Ovary (tissue), 7 donors: ENCODE measurements at regions not wholly inside any gene's neighbourhood (a gene's known extent, or its start where the extent isn't known, plus 50 kb on each side); places are given as distances from the start of the nearest gene placed in this dataset.

Experiments used
- DNase-seq, 5 donors: peaks; one replicate each; pipeline ENCODE4 v3.0.0-alpha.2; 2019 to 2020
- H3K27ac ChIP-seq, 2 donors: fragments of 200-600 bp; one replicate each; pipeline versions ENCODE4 v1.5.1 to v1.8.0; 2019 to 2022
- H3K27me3 ChIP-seq: fragments of 200-600 bp; one replicate; pipeline ENCODE4 v1.8.0; 2022
- H3K36me3 ChIP-seq: fragments of 200-600 bp; sonication (generic); one replicate; pipeline ENCODE4 v1.5.1; 2019
- H3K4me1 ChIP-seq: one replicate; pipeline ENCODE4 v1.8.1; 2013; ENCODE audit warnings: mild to moderate bottlenecking, moderate library complexity; ENCODE audit not compliant: insufficient read depth
- H3K4me3 ChIP-seq: fragments of 200-600 bp; sonication (generic); one replicate; pipeline ENCODE4 v1.5.1; 2017
- H3K9me3 ChIP-seq, 2 donors: fragments of 200-600 bp in 1 of 2; sonication (generic) in 1 of 2; one replicate each; pipeline versions ENCODE4 v1.5.1 to v1.8.1; 2013 to 2019; ENCODE audit warnings: mild to moderate bottlenecking in 1 of 2, moderate library complexity in 1 of 2
- EP300 ChIP-seq: sonication (generic); formaldehyde crosslinking; IDR thresholded peaks from one replicate; pipeline ENCODE4 v1.6.1; 2017; ENCODE audit warnings: antibody characterized with exemption
- POLR2A ChIP-seq: fragments of 450-650 bp; IDR thresholded peaks from one replicate; pipeline ENCODE4 v1.6.1; 2017; ENCODE audit warnings: antibody characterized with exemption, mild to moderate bottlenecking, moderate library complexity
- whole genome bisulfite sequencing, 3 donors: extraction: QIAGEN DNeasy Blood & Tissue Kit in 1 of 3; methylation state at CpG; one replicate each; pipeline versions ENCODE4 v1.1.5 to v1.1.7; 2013 to 2017; 5-methylcytosine and 5-hydroxymethylcytosine counted together
- intact Hi-C, 4 donors: fragments of 100-400 bp; cut with DNase I; formaldehyde crosslinking; loops; one replicate each; pipeline versions ENCODE4 v1.11.0 to v1.15.1; 2022 to 2023
- TF ChIP-seq, protein P1 (sequence below), 3 donors: fragments of 450-650 bp in 2 of 3; fragments of 200-600 bp in 1 of 3; IDR thresholded peaks; one replicate each; pipeline versions ENCODE4 v1.5.1 to v1.8.0; 2016 to 2022; ENCODE audit warnings: antibody characterized with exemption in 3 of 3, mild to moderate bottlenecking in 1 of 3
- donor health status: DM: no; HTN: no; CAD: no; lungs with moderate emphysema.
- donor health status: DM: no; HTN: no; CAD: no.
- donor health status: Bipolar disorder and iron deficiency.
- donor health status: DM: no; HTN: no; CAD: no.
- donor health status: DM: yes; HTN: yes; CAD: no.

- intact Hi-C loops: no loop called here
- WGBS, 3 donors: 89 to 95% (median 94%) methylated on average over 9 of the region's 9 CpGs
- H3K27ac ChIP-seq: no peak overlapping the region
- no peak for DNase-seq
- H3K4me1 ChIP-seq: peaks cover 11% of the 10 kb centered on the region
- no peaks in the 10 kb centered on the region for H3K36me3 ChIP-seq
- H3K27me3 ChIP-seq: no peaks in the 10 kb centered on the region
- H3K9me3 ChIP-seq: no peaks in the 10 kb centered on the region
- TF ChIP-seq POLR2A: no peak
- TF ChIP-seq EP300: no peak
- TF ChIP-seq, protein P1, sequence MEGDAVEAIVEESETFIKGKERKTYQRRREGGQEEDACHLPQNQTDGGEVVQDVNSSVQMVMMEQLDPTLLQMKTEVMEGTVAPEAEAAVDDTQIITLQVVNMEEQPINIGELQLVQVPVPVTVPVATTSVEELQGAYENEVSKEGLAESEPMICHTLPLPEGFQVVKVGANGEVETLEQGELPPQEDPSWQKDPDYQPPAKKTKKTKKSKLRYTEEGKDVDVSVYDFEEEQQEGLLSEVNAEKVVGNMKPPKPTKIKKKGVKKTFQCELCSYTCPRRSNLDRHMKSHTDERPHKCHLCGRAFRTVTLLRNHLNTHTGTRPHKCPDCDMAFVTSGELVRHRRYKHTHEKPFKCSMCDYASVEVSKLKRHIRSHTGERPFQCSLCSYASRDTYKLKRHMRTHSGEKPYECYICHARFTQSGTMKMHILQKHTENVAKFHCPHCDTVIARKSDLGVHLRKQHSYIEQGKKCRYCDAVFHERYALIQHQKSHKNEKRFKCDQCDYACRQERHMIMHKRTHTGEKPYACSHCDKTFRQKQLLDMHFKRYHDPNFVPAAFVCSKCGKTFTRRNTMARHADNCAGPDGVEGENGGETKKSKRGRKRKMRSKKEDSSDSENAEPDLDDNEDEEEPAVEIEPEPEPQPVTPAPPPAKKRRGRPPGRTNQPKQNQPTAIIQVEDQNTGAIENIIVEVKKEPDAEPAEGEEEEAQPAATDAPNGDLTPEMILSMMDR (IDR thresholded peaks at IDR 0.05): no peak
- H3K4me3 ChIP-seq: no peak overlapping the region
Observed at GRCh38 chr2:239748811-239749210, 276.3 kb downstream of the NDUFA10 start.

- H3K9me3 ChIP-seq: no peaks in the 10 kb centered on the region
- DNase-seq: no peak
- H3K27me3 ChIP-seq: no peaks in the 10 kb centered on the region
- H3K27ac ChIP-seq: no peak overlapping the region
- peaks cover 11% of the 10 kb centered on the region for H3K4me1 ChIP-seq
- TF ChIP-seq, protein P1 (IDR thresholded peaks at IDR 0.05): no peak
- TF ChIP-seq EP300 (no peak), POLR2A (no peak)
- intact Hi-C loops: no loop called here
- H3K4me3 ChIP-seq: no peak overlapping the region
- WGBS, 3 donors: 84 to 95% (median 90%) methylated on average over 5 of the region's 5 CpGs
- H3K36me3 ChIP-seq: no peaks in the 10 kb centered on the region
Observed at GRCh38 chr2:239747771-239748170, 277.4 kb downstream of the NDUFA10 start.

GRCh38 chr2:239747274-239747673, 277.9 kb downstream of the NDUFA10 start:
- 86 to 90% (median 88%) methylated on average over 16 of the region's 16 CpGs for WGBS, 3 donors
- Histone ChIP-seq H3K36me3 (no peaks in the 10 kb centered on the region), H3K9me3 (no peaks in the 10 kb centered on the region), H3K27me3 (no peaks in the 10 kb centered on the region), H3K4me1 (peaks cover 7% of the 10 kb centered on the region), H3K27ac (no peak overlapping the region), H3K4me3 (no peak overlapping the region)
- intact Hi-C loops: no loop called here
- TF ChIP-seq, protein P1 (IDR thresholded peaks at IDR 0.05): no peak
- no peak for TF ChIP-seq POLR2A
- DNase-seq: no peak

- TF ChIP-seq POLR2A: no peak
- no peak for TF ChIP-seq EP300
- TF ChIP-seq, protein P1 (IDR thresholded peaks at IDR 0.05): no peak
- intact Hi-C loops: no loop called here
- 60 to 78% (median 65%) methylated on average over 17 of the region's 17 CpGs for WGBS, 3 donors
Observed at GRCh38 chr2:239746559-239747246, 278.4 kb downstream of the NDUFA10 start.

More at GRCh38 chr2:239746559-239747246, 278.4 kb downstream of the NDUFA10 start:
- no peaks in the 10 kb centered on the region for H3K36me3 ChIP-seq
- no peak for DNase-seq
- H3K27me3 ChIP-seq: no peaks in the 10 kb centered on the region
- H3K9me3 ChIP-seq: no peaks in the 10 kb centered on the region
- H3K4me1 ChIP-seq: peaks cover 3% of the 10 kb centered on the region
- no peak overlapping the region for H3K27ac ChIP-seq
- H3K4me3 ChIP-seq: no peak overlapping the region
